Lung (tissue), 11 donors: ENCODE measurements at regions not wholly inside any gene's neighbourhood (a gene's known extent, or its start where the extent isn't known, plus 50 kb on each side); places are given as distances from the start of the nearest gene placed in this dataset.
"Not testable (repeated sequence)": the region's sequence is repeated elsewhere in the genome, so short reads cannot be mapped to it uniquely, and the experiment has no call there.

Source experiments
- ATAC-seq: fragments of 200-7000 bp; cut with Tn5 transposase; one replicate; pipeline ENCODE4 v1.9.1; 2020; ENCODE audit warnings: moderate number of reproducible peaks; ENCODE audit not compliant: insufficient read depth, low FRiP score
- DNase-seq, 3 donors: peaks; one replicate each; pipeline ENCODE4 v3.0.0-alpha.2; 2013 to 2017
- H3K27ac ChIP-seq, 2 donors: one replicate each; pipeline ENCODE4 v1.5.1; 2013; ENCODE audit warnings: mild to moderate bottlenecking in 2 of 2, moderate library complexity in 2 of 2, control low read depth in 1 of 2, inconsistent platforms in 1 of 2, low read depth in 1 of 2, low read length in 1 of 2
- H3K27me3 ChIP-seq, 3 donors: one replicate each; pipeline ENCODE4 v1.5.1; 2013; ENCODE audit warnings: low read length in 2 of 3; ENCODE audit not compliant: control insufficient read depth in 3 of 3, insufficient read depth in 3 of 3
- H3K36me3 ChIP-seq, 4 donors: one replicate each; pipeline ENCODE4 v1.5.1; 2013; ENCODE audit warnings: low read length in 4 of 4, mild to moderate bottlenecking in 1 of 4, moderate library complexity in 1 of 4; ENCODE audit not compliant: control insufficient read depth in 4 of 4, insufficient read depth in 4 of 4
- H3K4me1 ChIP-seq, 5 donors: one replicate each; pipeline ENCODE4 v1.5.1; 2013; ENCODE audit warnings: low read length in 5 of 5, mild to moderate bottlenecking in 2 of 5, moderate library complexity in 1 of 5; ENCODE audit not compliant: control insufficient read depth in 5 of 5, insufficient read depth in 5 of 5
- H3K4me3 ChIP-seq: one replicate; pipeline ENCODE4 v1.5.1; 2013; ENCODE audit warnings: mild to moderate bottlenecking, control low read depth, moderate library complexity
- H3K9ac ChIP-seq, 2 donors: one replicate each; pipeline ENCODE4 v1.5.1; 2013; ENCODE audit warnings: low read length in 2 of 2, control low read depth in 1 of 2; ENCODE audit not compliant: insufficient read depth in 1 of 2
- H3K9me3 ChIP-seq, 4 donors: one replicate each; pipeline ENCODE4 v1.5.1; 2013; ENCODE audit warnings: low read length in 3 of 4, mild to moderate bottlenecking in 1 of 4, moderate library complexity in 1 of 4; ENCODE audit not compliant: control insufficient read depth in 4 of 4, insufficient read depth in 3 of 4
- WGBS, 2 donors: extraction: QIAGEN DNeasy Blood & Tissue Kit; methylation state at CpG; one replicate each; pipeline ENCODE4 v1.1.7; 2013; 5-methylcytosine and 5-hydroxymethylcytosine counted together
- TF ChIP-seq, protein P1 (sequence below): IDR thresholded peaks from 2 replicates; pipeline ENCODE4 v1.5.1; 2012; ENCODE audit warnings: mild to moderate bottlenecking; ENCODE audit errors: control extremely low read depth, extremely low read depth
- donor health status: control.
- donor health status: control.
- donor health status: Bipolar disorder and iron deficiency.
- donor health status: healthy.
- donor health status: DM: yes; HTN: yes; CAD: no.

DNA sequence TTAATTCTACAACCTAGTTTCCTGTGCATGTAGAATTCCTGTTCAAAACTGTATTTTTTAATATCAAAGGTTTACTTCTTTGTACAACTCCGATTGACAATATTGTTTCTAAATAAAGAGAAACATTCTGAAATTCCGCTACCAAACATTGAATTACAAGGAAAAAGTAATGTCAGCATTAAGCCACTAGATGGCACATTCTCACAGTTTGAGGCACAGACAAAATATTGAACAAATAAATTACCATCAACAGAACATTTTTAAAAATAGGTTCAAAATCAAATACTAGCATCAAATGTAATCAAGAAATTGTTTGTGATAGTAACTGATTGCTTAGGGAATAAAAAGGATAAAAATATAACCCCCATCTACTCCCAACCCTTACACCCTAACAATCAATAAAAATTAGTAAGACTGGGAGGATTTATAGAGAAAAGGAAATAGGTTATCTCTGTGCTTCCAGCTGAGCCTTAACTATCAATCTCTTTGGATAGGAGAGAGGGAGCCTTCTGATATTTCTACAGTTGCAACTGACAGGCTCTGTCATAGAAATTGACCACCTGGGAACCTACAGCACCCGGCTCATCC, 86.6 kb upstream of the C7orf33 start:
- Histone ChIP-seq H3K4me3 (no peak overlapping the region), H3K27ac (no peak overlapping the region), H3K4me1 (no peaks in the 10 kb centered on the region), H3K9me3 (no peaks in the 10 kb centered on the region), H3K27me3 (peaks cover 0 to 4% (median 0%) of the 10 kb centered on the region in 3 donors), H3K36me3 (no peaks in the 10 kb centered on the region), H3K9ac (no peak overlapping the region)
- TF ChIP-seq, protein P1, sequence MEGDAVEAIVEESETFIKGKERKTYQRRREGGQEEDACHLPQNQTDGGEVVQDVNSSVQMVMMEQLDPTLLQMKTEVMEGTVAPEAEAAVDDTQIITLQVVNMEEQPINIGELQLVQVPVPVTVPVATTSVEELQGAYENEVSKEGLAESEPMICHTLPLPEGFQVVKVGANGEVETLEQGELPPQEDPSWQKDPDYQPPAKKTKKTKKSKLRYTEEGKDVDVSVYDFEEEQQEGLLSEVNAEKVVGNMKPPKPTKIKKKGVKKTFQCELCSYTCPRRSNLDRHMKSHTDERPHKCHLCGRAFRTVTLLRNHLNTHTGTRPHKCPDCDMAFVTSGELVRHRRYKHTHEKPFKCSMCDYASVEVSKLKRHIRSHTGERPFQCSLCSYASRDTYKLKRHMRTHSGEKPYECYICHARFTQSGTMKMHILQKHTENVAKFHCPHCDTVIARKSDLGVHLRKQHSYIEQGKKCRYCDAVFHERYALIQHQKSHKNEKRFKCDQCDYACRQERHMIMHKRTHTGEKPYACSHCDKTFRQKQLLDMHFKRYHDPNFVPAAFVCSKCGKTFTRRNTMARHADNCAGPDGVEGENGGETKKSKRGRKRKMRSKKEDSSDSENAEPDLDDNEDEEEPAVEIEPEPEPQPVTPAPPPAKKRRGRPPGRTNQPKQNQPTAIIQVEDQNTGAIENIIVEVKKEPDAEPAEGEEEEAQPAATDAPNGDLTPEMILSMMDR: peak; percentile 47
- DNase-seq (peak in 2 of 3 donors; percentile 59 to 69), ATAC-seq (peak; percentile 35)
- 30 to 34% methylated on average over 3 of the region's 3 CpGs for WGBS, 2 donors

DNA sequence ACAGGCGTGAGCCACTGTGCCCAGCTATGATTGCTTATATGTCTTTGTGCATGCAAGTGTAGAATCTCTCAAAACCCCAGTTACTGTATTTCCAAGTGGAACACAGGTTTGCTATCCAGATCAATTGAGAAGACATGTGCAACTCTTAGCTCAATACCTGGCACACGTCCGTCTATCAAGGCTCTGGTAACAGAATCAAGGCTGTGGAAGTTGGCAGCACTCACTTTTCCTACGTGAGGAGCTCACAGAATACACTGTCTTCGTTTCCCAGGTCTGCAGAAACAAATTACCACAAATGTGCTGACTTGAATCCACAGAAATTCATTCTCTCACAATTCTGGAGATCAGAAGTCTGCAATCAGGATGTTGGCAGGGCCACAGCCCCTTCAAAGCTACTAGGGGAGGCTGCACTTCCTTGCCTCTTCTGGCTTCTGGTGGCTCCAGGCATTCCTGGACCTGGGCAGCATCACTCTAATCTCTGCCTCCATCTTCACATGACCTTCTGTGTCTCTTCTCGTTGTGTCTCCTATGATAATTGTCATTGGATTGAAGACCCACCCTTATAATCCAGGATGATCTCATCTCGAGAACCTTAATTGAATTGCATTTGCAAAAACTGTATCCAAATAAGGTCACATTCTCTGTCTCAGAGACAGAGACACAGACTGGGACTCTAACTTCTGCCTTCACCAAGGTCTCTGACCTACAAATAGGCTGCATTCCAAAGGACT, 84.8 kb upstream of the C7orf33 start:
- ATAC-seq (no peak), DNase-seq (no peak)
- Histone ChIP-seq H3K9me3 (no peaks in the 10 kb centered on the region), H3K27me3 (peaks cover 0 to 4% (median 0%) of the 10 kb centered on the region in 3 donors), H3K36me3 (no peaks in the 10 kb centered on the region), H3K9ac (no peak overlapping the region), H3K27ac (no peak overlapping the region), H3K4me1 (no peaks in the 10 kb centered on the region), H3K4me3 (no peak overlapping the region)
- TF ChIP-seq, protein P1: no peak
- WGBS, 2 donors: 76 to 86% methylated on average over 7 of the region's 7 CpGs

DNA sequence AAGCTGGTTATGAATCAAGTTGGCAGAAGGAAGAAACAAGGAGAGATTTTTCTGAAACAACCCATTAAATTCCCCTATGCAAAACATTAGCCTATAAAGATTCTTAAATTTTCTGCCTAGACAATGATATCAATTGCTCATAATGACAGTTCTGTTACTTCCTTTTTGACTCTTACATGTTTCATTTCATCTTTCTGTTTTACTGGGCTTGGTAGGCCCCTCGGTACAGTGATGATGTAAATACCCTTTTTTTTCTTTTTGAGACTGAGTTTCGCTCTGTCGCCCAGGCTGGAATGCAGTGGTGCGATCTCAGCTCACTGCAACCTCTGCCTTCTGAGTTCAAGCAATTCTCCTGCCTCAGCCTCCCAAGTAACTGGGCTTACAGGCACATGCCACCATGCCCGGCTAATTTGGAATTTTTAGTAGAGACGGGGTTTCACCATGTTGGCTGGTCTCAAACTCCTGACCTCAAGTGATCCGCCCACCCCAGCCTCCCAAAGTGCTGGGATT, 83.4 kb upstream of the C7orf33 start:
- H3K9ac ChIP-seq, H3K4me3 ChIP-seq, DNase-seq, ATAC-seq, H3K4me1 ChIP-seq, H3K36me3 ChIP-seq, H3K27me3 ChIP-seq, H3K27ac ChIP-seq, H3K9me3 ChIP-seq: not testable (repeated sequence)
- 76 to 87% methylated on average over 7 of the region's 7 CpGs for WGBS, 2 donors

DNA sequence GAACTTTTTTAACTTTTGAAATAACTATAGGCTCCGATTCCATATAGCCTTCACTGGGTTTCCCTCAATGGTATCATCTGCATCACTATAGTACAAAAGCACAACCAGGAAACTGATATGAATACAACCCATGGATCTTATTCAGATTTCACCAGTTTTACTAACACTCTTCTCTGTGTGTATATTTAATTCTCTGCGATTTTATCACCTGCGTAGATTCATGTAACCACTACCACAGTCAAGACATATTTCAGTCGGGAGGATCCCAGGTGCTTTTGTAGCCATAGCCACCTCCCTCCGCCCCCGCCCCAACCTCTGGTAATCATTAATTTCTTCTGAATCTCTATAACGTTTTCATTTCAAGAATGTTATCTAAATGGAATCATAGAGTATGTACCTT, 82.8 kb upstream of the C7orf33 start:
- Histone ChIP-seq H3K9ac (no peak overlapping the region), H3K27me3 (peaks cover 0 to under 1% (median 0%) of the 10 kb centered on the region in 3 donors), H3K9me3 (no peaks in the 10 kb centered on the region), H3K4me1 (no peaks in the 10 kb centered on the region), H3K4me3 (no peak overlapping the region), H3K36me3 (no peaks in the 10 kb centered on the region), H3K27ac (no peak overlapping the region)
- WGBS, 2 donors: 75 to 85% methylated on average over 7 of the region's 7 CpGs
- TF ChIP-seq, protein P1: no peak
- no peak for DNase-seq
- no peak for ATAC-seq
